ENCODE measurements at regions not wholly inside any gene's neighbourhood (a gene's known extent, or its start where the extent isn't known, plus 50 kb on each side); places are given as distances from the start of the nearest gene placed in this dataset.

DNA sequence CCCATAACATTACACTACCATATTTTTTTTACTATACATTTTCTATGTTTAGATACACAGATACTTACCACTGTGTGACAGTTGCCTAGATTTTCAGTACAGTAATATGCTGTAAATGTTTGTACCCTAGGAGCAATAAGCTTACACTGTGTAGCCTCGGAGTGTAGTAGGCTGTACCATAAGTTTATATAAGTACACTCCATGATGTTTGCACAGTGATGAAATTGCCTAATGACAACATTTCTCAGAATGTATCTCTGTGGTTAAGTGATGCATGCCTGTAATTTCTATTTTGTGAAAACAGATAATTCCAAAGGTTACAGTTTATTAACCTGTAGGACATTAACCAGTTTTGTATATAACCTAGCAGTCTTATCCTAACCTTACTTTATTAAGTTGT lies 128.1 kb upstream of the RBMS1 start:
- no peak for TF ChIP-seq GATA2 (CRISPR knock-in tag; IDR thresholded peaks at IDR 0.05)
- no peak for TF ChIP-seq NFIC (IDR thresholded peaks at IDR 0.05; ENCODE audit: borderline replicate concordance)
- no peak for TF ChIP-seq CHD2 (IDR thresholded peaks at IDR 0.05; ENCODE audit: low read length, partially characterized antibody)
- TF ChIP-seq POLR2AphosphoS5 (IDR thresholded peaks at IDR 0.05; ENCODE audit: low read depth, low read length) = no peak
- TF ChIP-seq TAF1 (IDR thresholded peaks at IDR 0.05; ENCODE audit: borderline replicate concordance, low read depth, low read length) = no peak
- TF ChIP-seq CTCF (IDR thresholded peaks at IDR 0.05) = no peak
- TF ChIP-seq REST (IDR thresholded peaks at IDR 0.05; ENCODE audit: low read depth, low read length) = no peak
- TF ChIP-seq YY1 (IDR thresholded peaks at IDR 0.05; ENCODE audit: low read depth) = no peak
- TF ChIP-seq ELF1 (IDR thresholded peaks at IDR 0.05) = no peak
- TF ChIP-seq EZH2phosphoT487 (IDR thresholded peaks at IDR 0.05; ENCODE audit: borderline replicate concordance, low read depth) = no peak
- no peak for TF ChIP-seq RCOR1 (IDR thresholded peaks at IDR 0.05; ENCODE audit: low read length)

Data from SK-N-SH (cell line).